NCI-H146 (cell line): ENCODE measurements at regions not wholly inside any gene's neighbourhood (a gene's known extent, or its start where the extent isn't known, plus 50 kb on each side); places are given as distances from the start of the nearest gene placed in this dataset.

Source experiments
- DNase-seq: peaks from one replicate; lab custom pipeline; 2025; lab: John Stamatoyannopoulos, UW

- DNase-seq, result no peak
These were observed 64.6 kb upstream of the CRHR1 start for GRCh38 chr17:45719335-45720071.

DNA sequence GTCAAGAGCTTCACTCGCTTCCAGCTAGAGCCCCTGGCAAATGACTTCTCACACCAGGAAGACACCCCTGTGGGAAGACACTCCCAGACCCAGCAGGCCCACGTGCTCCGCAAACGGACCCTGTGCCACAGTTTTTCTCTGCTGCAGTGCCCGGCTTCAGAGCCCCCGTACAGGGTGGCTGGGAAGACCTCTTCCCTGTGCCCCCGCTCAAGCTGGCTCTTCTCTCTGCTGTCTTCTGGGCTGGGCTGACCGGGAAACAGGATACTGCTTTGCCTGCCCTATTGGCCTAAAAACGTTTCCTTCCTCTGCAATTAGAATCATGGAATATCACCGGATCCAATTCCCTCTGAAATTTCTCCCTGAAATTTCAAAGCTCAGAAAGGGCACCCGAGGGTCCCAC, 63.7 kb upstream of the CRHR1 start:
- DNase-seq, result no peak

GRCh38 chr17:45722161-45722560, 62.0 kb upstream of the CRHR1 start:
- peak; percentile 45 for DNase-seq

GRCh38 chr17:45729294-45729907, 54.7 kb upstream of the CRHR1 start:
- no peak for DNase-seq

DNA sequence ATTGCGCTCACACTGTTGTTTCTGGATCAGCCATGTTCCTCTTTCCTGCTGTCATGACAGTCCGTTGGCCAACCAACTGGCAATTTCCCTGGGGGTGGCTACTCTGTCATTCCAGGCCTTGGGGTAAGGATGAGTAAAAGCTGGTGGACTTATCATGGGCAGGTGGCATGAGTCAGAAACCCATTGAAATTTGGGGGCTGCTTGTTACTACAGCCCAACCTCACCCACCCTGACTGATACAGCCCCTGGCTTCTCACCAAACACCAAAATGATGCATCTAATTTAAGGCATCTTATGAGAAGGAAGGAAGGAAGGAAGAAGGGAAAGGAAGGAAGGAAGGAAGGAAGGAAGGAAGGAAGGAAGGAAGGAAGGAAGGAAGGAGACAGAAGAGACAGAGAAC, 53.9 kb upstream of the CRHR1 start:
- no peak for DNase-seq

DNA sequence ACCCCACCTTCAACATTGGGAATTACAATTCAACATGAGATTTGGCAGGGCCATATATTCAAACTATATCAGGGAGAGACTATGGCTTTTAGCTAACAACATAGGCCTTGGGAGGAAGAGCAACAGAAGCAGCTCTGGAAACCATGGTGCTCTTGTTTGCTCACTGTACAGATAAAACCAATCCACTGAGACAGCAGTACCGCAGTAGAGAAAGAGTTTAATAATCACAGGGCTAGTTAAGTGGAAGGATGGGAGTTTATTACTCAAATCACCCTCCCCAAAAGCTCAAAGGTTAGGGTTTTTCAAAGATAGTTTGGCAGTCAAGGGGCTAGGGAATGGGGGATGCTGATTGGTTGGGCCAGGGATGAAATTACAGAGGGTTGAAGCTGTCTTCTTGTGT, 52.7 kb upstream of the CRHR1 start:
- no peak for DNase-seq

DNA sequence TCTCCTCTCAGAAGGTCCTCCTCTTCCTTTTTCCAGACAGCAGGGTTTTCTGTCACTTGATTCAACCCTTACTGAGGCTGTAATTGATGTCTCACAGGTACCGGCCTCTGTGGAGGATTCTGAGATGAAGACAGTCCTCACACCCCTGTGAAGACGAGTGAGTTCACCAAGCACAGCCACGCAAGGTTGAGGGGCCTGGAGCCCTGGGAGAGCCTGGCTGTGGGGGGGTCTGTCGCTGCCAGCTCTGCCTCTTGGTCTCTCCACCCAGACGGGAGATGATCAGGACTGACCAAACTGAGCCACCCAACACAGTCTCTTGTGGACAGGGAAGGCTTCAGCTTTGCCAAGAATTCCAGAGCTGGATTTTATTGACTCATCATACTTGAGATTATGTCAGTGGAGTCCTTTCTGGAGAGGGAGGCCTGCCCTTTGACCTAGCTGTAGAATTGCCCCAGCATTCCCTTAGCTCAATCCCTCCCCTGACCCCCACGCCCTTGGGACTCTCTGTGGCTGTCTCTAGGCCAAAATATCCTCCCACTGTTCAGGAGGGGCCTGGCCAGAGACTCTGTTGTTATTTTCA, 51.1 kb upstream of the CRHR1 start:
- DNase-seq, result no peak

DNA sequence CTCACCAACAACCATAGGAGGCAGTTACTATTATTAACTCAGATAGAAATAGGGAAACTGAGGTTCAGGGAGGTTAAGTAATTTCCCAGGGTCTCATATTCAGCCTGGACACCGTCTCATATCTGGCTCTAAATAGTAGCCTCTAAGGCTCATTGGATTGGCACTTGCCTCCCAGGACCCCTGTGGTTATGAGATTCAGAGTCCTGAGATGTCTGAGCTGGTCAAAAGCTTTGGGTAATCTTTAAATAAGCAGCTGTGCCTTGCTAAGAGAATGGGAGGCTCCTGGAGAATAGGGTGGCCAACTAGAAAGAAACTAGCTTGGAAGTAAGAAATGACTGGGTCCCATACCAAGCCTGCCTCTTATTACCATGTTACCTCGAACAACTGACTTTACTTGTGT, 50.3 kb upstream of the CRHR1 start:
- DNase-seq, result no peak
